OCI-LY1 (cell line): ENCODE measurements at regions not wholly inside any gene's neighbourhood (a gene's known extent, or its start where the extent isn't known, plus 50 kb on each side); places are given as distances from the start of the nearest gene placed in this dataset.
A peak's percentile ranks its signal among the peaks of the same experiment; 100 is the strongest.

Experiments used
- H2AFZ ChIP-seq: fragments of 200-600 bp; sonication (generic), shearing (Covaris generic); 2 replicates; pipeline ENCODE4 v1.6.0; 2014; ENCODE audit warnings: antibody characterized with exemption, mild to moderate bottlenecking, low read length
- H3F3A ChIP-seq: fragments of 200-600 bp; sonication (generic), shearing (Covaris generic); 2 replicates; pipeline ENCODE4 v1.6.0; 2014; ENCODE audit warnings: mild to moderate bottlenecking, antibody characterized with exemption, low read length, moderate library complexity; ENCODE audit not compliant: insufficient read depth
- H3K27ac ChIP-seq: fragments of 200-600 bp; sonication (generic); 2 replicates; pipeline ENCODE4 v1.5.1; 2014; ENCODE audit warnings: low read length, mixed run types, mild to moderate bottlenecking, low read depth; ENCODE audit not compliant: poor library complexity, severe bottlenecking
- H3K27me3 ChIP-seq: fragments of 200-600 bp; sonication (generic); 2 replicates; pipeline ENCODE4 v1.6.0; 2014; ENCODE audit warnings: antibody characterized with exemption, mild to moderate bottlenecking, low read length, moderate library complexity; ENCODE audit not compliant: insufficient read depth
- H3K36me3 ChIP-seq: fragments of 200-600 bp; sonication (generic); 2 replicates; pipeline ENCODE4 v1.6.1; 2014; ENCODE audit warnings: mild to moderate bottlenecking, antibody characterized with exemption, low read length, moderate library complexity, mixed read lengths; ENCODE audit not compliant: insufficient read depth
- H3K4me1 ChIP-seq: fragments of 200-600 bp; sonication (generic); 2 replicates; pipeline ENCODE4 v1.5.1; 2014; ENCODE audit warnings: mild to moderate bottlenecking, low read length, moderate library complexity; ENCODE audit not compliant: insufficient read depth, severe bottlenecking
- H3K4me2 ChIP-seq: fragments of 200-600 bp; sonication (generic), shearing (Covaris generic); 2 replicates; pipeline ENCODE4 v1.6.1; 2014; ENCODE audit warnings: low read length
- H3K4me3 ChIP-seq: fragments of 200-600 bp; sonication (generic); 2 replicates; pipeline ENCODE4 v1.5.1; 2014; ENCODE audit warnings: low read length, low read depth, mild to moderate bottlenecking, mixed read lengths; ENCODE audit not compliant: poor library complexity, severe bottlenecking
- H3K79me2 ChIP-seq: fragments of 200-600 bp; shearing (Covaris generic); 2 replicates; pipeline ENCODE4 v1.6.1; 2016; ENCODE audit warnings: mixed run types, low read length, mixed read lengths; ENCODE audit not compliant: insufficient read depth
- H3K9ac ChIP-seq: fragments of 200-600 bp; sonication (generic), shearing (Covaris generic); 2 replicates; pipeline ENCODE4 v1.6.1; 2014; ENCODE audit warnings: mild to moderate bottlenecking, low read length, mixed read lengths
- H3K9me2 ChIP-seq: fragments of 200-600 bp; sonication (generic), shearing (Covaris generic); 2 replicates; pipeline ENCODE4 v1.6.1; 2014; ENCODE audit warnings: low read depth, mild to moderate bottlenecking, low read length, mixed read lengths
- H3K9me3 ChIP-seq: fragments of 200-600 bp; shearing (Covaris generic); 2 replicates; pipeline ENCODE4 v1.6.1; 2014; ENCODE audit warnings: low read length, mixed read lengths
- H4K20me1 ChIP-seq: fragments of 200-600 bp; sonication (generic), shearing (Covaris generic); 2 replicates; pipeline ENCODE4 v1.6.0; 2016; ENCODE audit warnings: mild to moderate bottlenecking, low read length; ENCODE audit not compliant: insufficient read depth
- EZH2 ChIP-seq: fragments of 200-600 bp; sonication (generic), shearing (Covaris generic); IDR thresholded peaks from 2 replicates; pipeline ENCODE4 v1.8.0; 2017; ENCODE audit warnings: borderline replicate concordance, mixed run types, mild to moderate bottlenecking, antibody characterized with exemption, low read length, moderate library complexity, mixed read lengths
- TF ChIP-seq, protein P1 (sequence below): fragments of 200-600 bp; sonication (generic), shearing (Covaris generic); IDR thresholded peaks from 2 replicates; pipeline ENCODE4 v1.5.1; 2017; ENCODE audit warnings: mild to moderate bottlenecking, antibody characterized with exemption, low read length, moderate library complexity, mixed read lengths

DNA sequence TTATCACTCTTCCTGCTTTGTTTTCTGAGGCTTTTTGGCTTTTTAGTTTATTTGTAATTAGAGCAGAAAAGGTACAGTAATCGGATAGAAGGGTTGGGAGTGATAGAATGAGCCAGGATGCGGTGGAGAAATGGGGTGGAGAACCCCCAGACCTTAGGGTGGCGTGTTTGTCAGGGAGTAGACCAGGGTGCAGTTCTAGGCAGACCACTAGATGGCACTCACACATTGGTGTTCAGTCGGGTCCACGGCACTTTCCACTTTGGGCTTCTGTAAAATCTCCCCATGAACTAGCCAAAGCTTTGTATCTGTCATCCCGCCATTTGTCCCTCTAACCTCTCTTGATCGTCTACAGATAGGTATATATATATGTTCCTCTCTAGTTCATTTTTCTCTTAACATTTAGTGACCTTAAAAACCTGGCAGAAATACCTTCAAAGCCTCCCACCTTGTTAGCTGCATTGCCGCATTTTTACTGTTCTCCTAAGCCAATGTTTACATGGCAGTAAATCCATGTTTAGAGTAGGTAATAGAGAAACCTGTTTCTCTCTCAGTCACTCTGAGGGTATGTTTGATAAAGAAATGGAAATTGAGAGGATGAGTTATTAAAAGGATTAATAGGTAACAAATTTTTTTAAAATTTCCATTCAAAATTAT lies 154.9 kb downstream of the TM9SF2 start:
- Histone ChIP-seq H3K4me1 (no peaks in the 10 kb centered on the region), H3K27ac (no peak overlapping the region), H4K20me1 (0 out of 2 replicates have a peak, but pooled peaks cover 1% of the 10 kb centered on the region), H3K36me3 (no peaks in the 10 kb centered on the region), H3K27me3 (no peaks in the 10 kb centered on the region; the same call in none of the 2 replicates), H3K9me3 (no peaks in the 10 kb centered on the region), H3K4me2 (no peak overlapping the region), H3K4me3 (no peak overlapping the region), H3K9ac (no peak overlapping the region), H3K79me2 (no peaks in the 10 kb centered on the region), H3K9me2 (no peaks in the 10 kb centered on the region), H2AFZ (no peak overlapping the region), H3F3A (no peaks in the 10 kb centered on the region)
- TF ChIP-seq, protein P1, sequence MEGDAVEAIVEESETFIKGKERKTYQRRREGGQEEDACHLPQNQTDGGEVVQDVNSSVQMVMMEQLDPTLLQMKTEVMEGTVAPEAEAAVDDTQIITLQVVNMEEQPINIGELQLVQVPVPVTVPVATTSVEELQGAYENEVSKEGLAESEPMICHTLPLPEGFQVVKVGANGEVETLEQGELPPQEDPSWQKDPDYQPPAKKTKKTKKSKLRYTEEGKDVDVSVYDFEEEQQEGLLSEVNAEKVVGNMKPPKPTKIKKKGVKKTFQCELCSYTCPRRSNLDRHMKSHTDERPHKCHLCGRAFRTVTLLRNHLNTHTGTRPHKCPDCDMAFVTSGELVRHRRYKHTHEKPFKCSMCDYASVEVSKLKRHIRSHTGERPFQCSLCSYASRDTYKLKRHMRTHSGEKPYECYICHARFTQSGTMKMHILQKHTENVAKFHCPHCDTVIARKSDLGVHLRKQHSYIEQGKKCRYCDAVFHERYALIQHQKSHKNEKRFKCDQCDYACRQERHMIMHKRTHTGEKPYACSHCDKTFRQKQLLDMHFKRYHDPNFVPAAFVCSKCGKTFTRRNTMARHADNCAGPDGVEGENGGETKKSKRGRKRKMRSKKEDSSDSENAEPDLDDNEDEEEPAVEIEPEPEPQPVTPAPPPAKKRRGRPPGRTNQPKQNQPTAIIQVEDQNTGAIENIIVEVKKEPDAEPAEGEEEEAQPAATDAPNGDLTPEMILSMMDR = peak; percentile 98
- no peak for TF ChIP-seq EZH2

DNA sequence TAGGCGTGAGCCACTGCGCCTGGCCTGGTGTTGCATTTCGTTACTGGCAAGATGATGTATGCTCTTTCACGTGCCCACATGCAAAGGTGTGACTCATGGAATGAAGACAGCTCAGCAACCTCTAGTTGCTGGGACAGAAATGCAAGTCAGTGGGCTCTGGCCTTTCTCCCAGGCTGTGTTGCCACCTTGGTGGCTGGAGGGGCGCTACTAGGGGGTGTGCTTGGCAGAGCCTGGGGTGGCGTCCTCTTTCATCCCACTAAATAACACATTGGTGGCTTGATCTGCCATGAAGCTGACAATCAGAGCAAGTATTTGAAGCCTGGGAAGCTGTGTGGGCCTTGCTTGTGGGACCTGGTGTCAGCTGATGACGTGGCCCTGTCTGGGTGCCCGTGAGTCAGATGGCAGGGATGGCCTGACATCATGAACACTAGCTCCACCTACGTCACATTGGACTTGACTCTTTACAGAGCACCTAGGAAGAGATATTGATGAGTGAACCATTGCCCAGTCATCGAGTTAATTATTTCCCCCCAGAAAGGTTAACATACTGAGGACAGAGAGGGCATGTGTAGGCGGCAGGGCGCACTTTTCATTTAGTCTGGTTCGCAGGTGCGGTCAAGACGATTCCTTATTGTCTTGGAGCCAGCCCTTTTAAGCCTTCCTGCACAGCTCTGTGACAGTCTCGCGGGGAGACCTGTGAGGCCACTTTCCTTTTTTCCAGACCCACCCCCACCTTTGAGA lies 154.2 kb downstream of the TM9SF2 start:
- Histone ChIP-seq H3K27ac (no peak overlapping the region), H3K4me3 (no peak overlapping the region), H3K36me3 (no peaks in the 10 kb centered on the region), H3K79me2 (no peaks in the 10 kb centered on the region), H3F3A (no peaks in the 10 kb centered on the region), H3K9me3 (no peaks in the 10 kb centered on the region), H3K9me2 (no peaks in the 10 kb centered on the region), H3K27me3 (no peaks in the 10 kb centered on the region; the same call in none of the 2 replicates), H2AFZ (no peak overlapping the region), H3K4me2 (no peak overlapping the region), H3K9ac (no peak overlapping the region), H4K20me1 (no peaks in the 10 kb centered on the region), H3K4me1 (no peaks in the 10 kb centered on the region)
- TF ChIP-seq, protein P1 = no peak
- TF ChIP-seq EZH2 = no peak

DNA sequence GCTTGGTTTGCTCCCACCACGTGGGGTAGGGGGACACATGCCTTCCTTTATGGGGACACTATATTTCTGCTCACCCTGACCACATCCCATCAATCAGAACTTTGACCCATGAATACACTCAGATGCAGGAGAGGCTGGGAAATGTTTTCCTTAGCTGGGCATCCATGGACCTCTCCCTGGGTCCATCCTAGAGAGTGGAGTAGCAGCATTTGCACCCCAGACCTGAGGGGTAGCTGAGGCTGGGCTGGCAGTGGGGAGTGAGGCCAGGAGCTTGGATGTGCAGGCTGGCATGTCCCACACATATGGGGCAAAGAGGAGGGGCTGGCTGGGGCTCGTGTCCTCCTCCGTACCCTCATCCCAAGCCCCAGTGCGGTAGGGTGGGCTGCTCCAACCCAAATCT lies 152.8 kb downstream of the TM9SF2 start:
- peaks cover 2% of the 10 kb centered on the region for H3K4me1 ChIP-seq
- no peaks in the 10 kb centered on the region; the same call in none of the 2 replicates for H3K27me3 ChIP-seq
- no peak overlapping the region for H3K9ac ChIP-seq
- no peaks in the 10 kb centered on the region for H3F3A ChIP-seq
- H3K4me2 ChIP-seq = no peak overlapping the region
- no peak overlapping the region for H3K27ac ChIP-seq
- H2AFZ ChIP-seq = no peak overlapping the region
- H3K79me2 ChIP-seq = no peaks in the 10 kb centered on the region
- H4K20me1 ChIP-seq = no peaks in the 10 kb centered on the region
- H3K9me3 ChIP-seq = no peaks in the 10 kb centered on the region
- no peak for TF ChIP-seq EZH2
- TF ChIP-seq, protein P1 = no peak
- no peaks in the 10 kb centered on the region for H3K36me3 ChIP-seq
- H3K4me3 ChIP-seq = no peak overlapping the region
- no peaks in the 10 kb centered on the region for H3K9me2 ChIP-seq
